Activated naive CD4-positive, alpha-beta T cell treated with anti-CD3 and anti-CD28 coated beads, Interleukin-2, amount 50 U/mL, for 24 hours (primary cell): ENCODE measurements at regions not wholly inside any gene's neighbourhood (a gene's known extent, or its start where the extent isn't known, plus 50 kb on each side); places are given as distances from the start of the nearest gene placed in this dataset.

Experiments used
- H3K27ac Mint-ChIP-seq: one replicate; pipeline ENCODE4 v1.8.0; 2021; ENCODE audit warnings: mild to moderate bottlenecking, mixed read lengths
- H3K27me3 Mint-ChIP-seq: one replicate; pipeline ENCODE4 v1.8.0; 2021; ENCODE audit warnings: mixed read lengths
- H3K36me3 Mint-ChIP-seq: one replicate; pipeline ENCODE4 v1.8.0; 2021; ENCODE audit warnings: mixed read lengths
- H3K4me1 Mint-ChIP-seq: one replicate; pipeline ENCODE4 v1.8.0; 2021; ENCODE audit warnings: mixed read lengths
- H3K4me3 Mint-ChIP-seq: one replicate; pipeline ENCODE4 v1.8.0; 2021; ENCODE audit warnings: mild to moderate bottlenecking, mixed read lengths
- H3K9me3 Mint-ChIP-seq: one replicate; pipeline ENCODE4 v1.8.0; 2021; ENCODE audit warnings: mixed read lengths

GRCh38 chr2:41698678-41699422, 349.0 kb upstream of the PKDCC start:
- no peaks in the 10 kb centered on the region for H3K9me3 Mint-ChIP-seq
- H3K27ac Mint-ChIP-seq: no peak overlapping the region
- H3K36me3 Mint-ChIP-seq: no peaks in the 10 kb centered on the region
- no peaks in the 10 kb centered on the region for H3K4me1 Mint-ChIP-seq
- no peak overlapping the region for H3K4me3 Mint-ChIP-seq
- peaks cover 12% of the 10 kb centered on the region for H3K27me3 Mint-ChIP-seq

- Mint-ChIP-seq H3K27me3 (peaks cover 10% of the 10 kb centered on the region), H3K36me3 (no peaks in the 10 kb centered on the region), H3K4me1 (no peaks in the 10 kb centered on the region), H3K9me3 (no peaks in the 10 kb centered on the region), H3K4me3 (no peak overlapping the region), H3K27ac (no peak overlapping the region)
Measured at GRCh38 chr2:41701231-41701630, 346.6 kb upstream of the PKDCC start.

DNA sequence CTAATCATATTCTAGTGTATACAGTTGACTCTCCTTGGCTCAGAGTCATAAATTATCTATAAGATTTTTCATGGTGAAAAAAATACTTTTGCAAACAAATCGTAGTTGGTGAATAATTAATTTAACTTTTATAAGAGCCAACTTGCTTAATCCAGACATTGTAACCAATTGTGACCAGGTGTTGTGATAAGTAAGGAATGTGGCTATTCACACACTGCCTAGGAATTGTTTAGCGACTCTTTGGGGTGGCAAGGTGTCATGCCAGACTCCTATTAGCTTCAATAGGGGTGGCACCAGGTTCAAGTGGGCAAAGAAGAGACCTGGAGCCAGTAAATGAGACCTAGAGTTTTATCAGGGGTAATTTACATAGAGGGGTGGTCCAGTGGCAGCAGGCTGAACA, 344.7 kb upstream of the PKDCC start:
- Mint-ChIP-seq H3K4me3 (no peak overlapping the region), H3K9me3 (no peaks in the 10 kb centered on the region), H3K27me3 (peaks cover 2% of the 10 kb centered on the region), H3K27ac (no peak overlapping the region), H3K36me3 (no peaks in the 10 kb centered on the region), H3K4me1 (no peaks in the 10 kb centered on the region)

DNA sequence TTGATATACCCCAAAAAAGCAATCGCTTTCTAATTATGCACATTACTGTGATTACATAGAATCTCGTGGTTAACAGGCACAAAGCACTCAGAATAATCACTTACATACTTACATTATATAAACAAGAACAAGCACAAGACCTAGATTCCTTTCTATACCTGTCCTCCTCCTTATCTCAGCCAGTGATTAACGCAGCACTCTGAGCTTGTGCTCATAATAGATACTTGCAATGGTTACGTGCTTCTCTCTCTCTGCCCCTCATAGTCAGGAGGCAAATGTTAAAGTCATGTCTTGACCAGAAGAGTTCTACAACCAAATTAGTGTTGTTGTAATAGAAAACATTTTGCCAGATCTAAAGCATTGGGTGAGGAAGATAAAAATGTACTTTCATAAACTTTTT, 342.2 kb upstream of the PKDCC start:
- Mint-ChIP-seq H3K27me3 (peaks cover 2% of the 10 kb centered on the region), H3K27ac (no peak overlapping the region), H3K9me3 (no peaks in the 10 kb centered on the region), H3K4me1 (peaks cover 3% of the 10 kb centered on the region), H3K4me3 (no peak overlapping the region), H3K36me3 (no peaks in the 10 kb centered on the region)

GRCh38 chr2:41706286-41706685, 341.5 kb upstream of the PKDCC start:
- Mint-ChIP-seq H3K4me1 (peaks cover 3% of the 10 kb centered on the region), H3K27ac (no peak overlapping the region)

DNA sequence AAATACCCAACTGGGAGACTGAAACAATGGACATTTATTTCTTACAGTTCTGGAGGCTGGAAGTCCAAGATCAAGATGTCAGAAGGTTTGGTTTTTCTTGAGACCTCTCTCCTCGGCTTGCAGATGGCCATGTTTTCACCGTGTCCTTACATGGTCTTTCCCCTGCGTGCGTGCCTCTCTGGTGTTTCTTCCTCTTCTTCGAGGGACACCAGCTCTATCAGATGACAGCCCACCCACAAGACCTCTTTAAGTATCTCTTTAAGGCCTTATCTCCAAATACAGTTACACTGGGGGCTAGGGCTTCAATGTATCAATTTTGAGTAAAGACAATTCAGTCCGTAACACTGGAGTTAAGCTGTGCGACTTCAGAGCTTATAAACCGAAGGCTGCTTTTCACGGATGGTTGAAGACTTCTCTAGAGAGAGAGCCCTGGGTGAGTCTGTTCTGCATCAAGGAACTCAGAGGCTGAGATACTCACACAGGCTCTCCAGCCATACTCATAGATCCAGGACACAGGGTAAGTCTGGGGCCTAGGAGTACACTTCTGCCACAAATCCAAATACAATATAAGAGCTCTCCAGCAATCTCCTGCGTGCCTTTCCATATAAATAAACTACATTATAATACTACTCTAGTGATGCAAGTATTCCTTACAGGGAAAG, 339.9 kb upstream of the PKDCC start:
- H3K27me3 Mint-ChIP-seq: peaks cover 2% of the 10 kb centered on the region
- peaks cover 3% of the 10 kb centered on the region for H3K4me1 Mint-ChIP-seq
- no peaks in the 10 kb centered on the region for H3K36me3 Mint-ChIP-seq
- no peak overlapping the region for H3K27ac Mint-ChIP-seq
- no peak overlapping the region for H3K4me3 Mint-ChIP-seq
- H3K9me3 Mint-ChIP-seq: no peaks in the 10 kb centered on the region

More at GRCh38 chr2:41706286-41706685, 341.5 kb upstream of the PKDCC start:
- Mint-ChIP-seq H3K9me3 (no peaks in the 10 kb centered on the region), H3K36me3 (no peaks in the 10 kb centered on the region), H3K27me3 (peaks cover 2% of the 10 kb centered on the region), H3K4me3 (no peak overlapping the region)

DNA sequence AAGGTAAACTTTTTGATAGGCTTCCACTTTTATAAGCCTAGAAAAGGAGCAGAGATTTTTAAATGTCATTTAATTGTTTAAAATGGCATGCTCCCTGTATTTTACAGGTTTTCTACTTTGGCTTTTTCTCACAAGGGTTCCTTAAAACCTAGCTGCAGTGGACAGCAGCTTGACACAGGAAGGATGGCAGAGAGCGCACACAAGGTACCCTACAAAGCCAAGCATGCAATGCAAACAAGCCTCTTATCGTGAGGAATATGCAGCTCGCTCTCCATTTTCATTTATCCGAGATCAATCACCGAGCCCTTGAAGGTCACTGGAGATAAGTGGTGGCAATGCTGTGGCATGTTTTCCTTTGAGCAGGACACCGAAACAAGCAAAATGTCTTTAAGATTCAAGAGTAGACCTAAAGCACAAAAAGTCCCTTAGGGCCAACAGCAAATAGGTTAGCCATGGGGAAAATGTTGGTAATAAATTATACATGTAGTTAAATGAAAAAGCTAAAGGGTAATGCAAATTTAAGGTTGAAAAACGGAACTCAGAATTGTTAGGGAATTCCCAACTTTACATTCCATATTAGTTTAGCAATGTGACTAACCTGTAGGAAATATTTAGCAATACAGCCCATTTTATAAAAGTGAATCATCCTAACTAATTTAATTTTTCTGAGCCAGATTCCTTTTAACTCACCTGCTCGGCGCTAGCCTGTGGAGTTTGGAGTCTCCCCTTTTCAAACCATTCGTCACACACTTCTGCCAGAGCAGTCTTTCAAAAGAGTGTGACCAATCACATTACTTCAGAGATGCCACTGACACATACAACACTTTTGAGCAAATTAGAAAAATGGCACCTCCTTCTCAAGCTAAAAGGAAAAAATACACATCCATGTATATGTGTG, 337.9 kb upstream of the PKDCC start:
- no peaks in the 10 kb centered on the region for H3K36me3 Mint-ChIP-seq
- no peak overlapping the region for H3K4me3 Mint-ChIP-seq
- H3K9me3 Mint-ChIP-seq: no peaks in the 10 kb centered on the region
- H3K27ac Mint-ChIP-seq: no peak overlapping the region
- H3K27me3 Mint-ChIP-seq: peaks cover 2% of the 10 kb centered on the region
- peaks cover 3% of the 10 kb centered on the region for H3K4me1 Mint-ChIP-seq

DNA sequence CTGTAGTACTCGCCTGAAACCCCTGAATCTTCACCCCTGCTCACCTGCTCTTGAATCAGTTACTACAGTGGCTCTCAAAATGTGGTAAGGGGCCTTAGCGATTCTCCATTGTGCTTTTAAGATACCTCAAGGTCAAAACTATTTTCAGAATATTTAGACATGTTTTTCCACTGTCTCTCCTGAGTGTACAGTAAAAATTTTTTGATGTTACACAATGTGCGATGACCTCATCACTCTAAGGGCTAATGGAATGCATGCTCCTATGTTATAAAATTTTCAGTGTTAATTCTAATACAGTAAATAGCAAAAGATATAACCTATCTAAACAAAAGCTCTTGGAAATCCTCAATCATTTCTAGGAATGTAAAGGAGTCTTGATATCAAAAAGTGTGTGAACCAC, 336.9 kb upstream of the PKDCC start:
- no peaks in the 10 kb centered on the region for H3K36me3 Mint-ChIP-seq
- no peaks in the 10 kb centered on the region for H3K9me3 Mint-ChIP-seq
- no peak overlapping the region for H3K4me3 Mint-ChIP-seq
- no peak overlapping the region for H3K27ac Mint-ChIP-seq
- H3K27me3 Mint-ChIP-seq: peaks cover 2% of the 10 kb centered on the region
- peaks cover 7% of the 10 kb centered on the region for H3K4me1 Mint-ChIP-seq

DNA sequence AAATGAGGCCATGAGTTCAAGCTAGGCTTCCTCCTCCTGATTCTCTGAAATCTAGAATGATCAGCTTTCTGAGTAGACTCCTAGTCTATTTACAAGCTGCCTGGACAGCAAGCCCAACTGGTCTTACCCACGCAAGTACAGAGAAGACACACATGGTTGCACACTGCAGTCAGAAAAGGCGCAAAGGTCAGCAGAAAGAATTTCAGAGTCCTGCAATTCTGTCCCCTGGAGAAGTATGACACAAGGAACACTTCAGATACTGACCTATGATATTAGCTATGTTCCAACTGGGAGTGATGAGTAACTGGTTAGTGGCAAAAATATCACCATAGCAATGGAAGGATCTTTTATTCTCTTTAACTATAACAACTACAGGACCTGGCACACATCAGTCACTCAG, 336.1 kb upstream of the PKDCC start:
- Mint-ChIP-seq H3K36me3 (no peaks in the 10 kb centered on the region), H3K4me3 (no peak overlapping the region), H3K27me3 (no peaks in the 10 kb centered on the region), H3K27ac (no peak overlapping the region), H3K9me3 (no peaks in the 10 kb centered on the region), H3K4me1 (peaks cover 8% of the 10 kb centered on the region)

- Mint-ChIP-seq H3K27me3 (no peaks in the 10 kb centered on the region), H3K4me3 (no peak overlapping the region), H3K27ac (no peak overlapping the region), H3K4me1 (peaks cover 5% of the 10 kb centered on the region), H3K9me3 (no peaks in the 10 kb centered on the region), H3K36me3 (no peaks in the 10 kb centered on the region)
Measured at GRCh38 chr2:41716497-41716896, 331.3 kb upstream of the PKDCC start.

- H3K27me3 Mint-ChIP-seq: no peaks in the 10 kb centered on the region
- H3K27ac Mint-ChIP-seq: no peak overlapping the region
- peaks cover 5% of the 10 kb centered on the region for H3K4me1 Mint-ChIP-seq
- H3K36me3 Mint-ChIP-seq: no peaks in the 10 kb centered on the region
- H3K4me3 Mint-ChIP-seq: no peak overlapping the region
- H3K9me3 Mint-ChIP-seq: no peaks in the 10 kb centered on the region
Measured at GRCh38 chr2:41717839-41718238, 330.0 kb upstream of the PKDCC start.

DNA sequence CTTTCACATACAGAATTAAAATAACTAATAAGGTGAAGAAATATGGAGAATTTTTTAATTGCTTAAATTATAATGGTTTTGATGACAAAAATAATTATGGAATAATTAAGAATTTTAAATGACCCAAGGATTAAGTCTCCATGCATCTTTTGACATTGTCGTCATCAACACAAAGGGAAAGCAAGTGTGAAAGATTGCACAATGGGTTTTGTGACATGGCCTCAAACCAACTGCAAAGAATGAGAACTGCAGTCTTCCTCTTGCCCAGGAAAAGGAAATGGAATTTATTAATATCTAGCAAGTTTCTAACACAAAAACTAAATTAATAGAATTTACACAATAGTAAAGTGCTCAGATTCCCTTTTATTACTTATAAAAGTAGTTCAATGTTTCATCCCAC, 329.1 kb upstream of the PKDCC start:
- Mint-ChIP-seq H3K9me3 (no peaks in the 10 kb centered on the region), H3K4me1 (peaks cover 5% of the 10 kb centered on the region), H3K27me3 (no peaks in the 10 kb centered on the region), H3K4me3 (no peak overlapping the region), H3K27ac (no peak overlapping the region), H3K36me3 (no peaks in the 10 kb centered on the region)

DNA sequence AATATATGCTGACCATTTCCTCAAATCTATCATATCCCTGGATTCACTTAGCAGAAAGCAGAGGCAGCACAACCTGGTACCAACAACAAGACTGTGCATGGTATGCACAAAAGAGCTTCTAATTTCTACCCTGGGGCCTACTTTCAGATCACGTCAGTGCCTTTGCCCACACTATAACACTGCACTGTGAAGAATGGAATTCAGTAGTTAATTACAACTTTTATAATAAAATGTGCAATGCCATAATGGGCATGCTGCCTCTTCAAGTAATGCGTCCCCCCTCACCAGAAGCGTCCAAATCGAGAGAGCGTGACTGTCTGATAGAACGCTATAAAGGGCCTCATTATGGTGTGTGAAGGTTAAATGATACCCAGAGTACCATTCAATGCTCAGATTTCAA, 328.1 kb upstream of the PKDCC start:
- Mint-ChIP-seq H3K27ac (no peak overlapping the region), H3K36me3 (no peaks in the 10 kb centered on the region), H3K9me3 (no peaks in the 10 kb centered on the region), H3K4me1 (peaks cover 5% of the 10 kb centered on the region), H3K27me3 (no peaks in the 10 kb centered on the region), H3K4me3 (no peak overlapping the region)

DNA sequence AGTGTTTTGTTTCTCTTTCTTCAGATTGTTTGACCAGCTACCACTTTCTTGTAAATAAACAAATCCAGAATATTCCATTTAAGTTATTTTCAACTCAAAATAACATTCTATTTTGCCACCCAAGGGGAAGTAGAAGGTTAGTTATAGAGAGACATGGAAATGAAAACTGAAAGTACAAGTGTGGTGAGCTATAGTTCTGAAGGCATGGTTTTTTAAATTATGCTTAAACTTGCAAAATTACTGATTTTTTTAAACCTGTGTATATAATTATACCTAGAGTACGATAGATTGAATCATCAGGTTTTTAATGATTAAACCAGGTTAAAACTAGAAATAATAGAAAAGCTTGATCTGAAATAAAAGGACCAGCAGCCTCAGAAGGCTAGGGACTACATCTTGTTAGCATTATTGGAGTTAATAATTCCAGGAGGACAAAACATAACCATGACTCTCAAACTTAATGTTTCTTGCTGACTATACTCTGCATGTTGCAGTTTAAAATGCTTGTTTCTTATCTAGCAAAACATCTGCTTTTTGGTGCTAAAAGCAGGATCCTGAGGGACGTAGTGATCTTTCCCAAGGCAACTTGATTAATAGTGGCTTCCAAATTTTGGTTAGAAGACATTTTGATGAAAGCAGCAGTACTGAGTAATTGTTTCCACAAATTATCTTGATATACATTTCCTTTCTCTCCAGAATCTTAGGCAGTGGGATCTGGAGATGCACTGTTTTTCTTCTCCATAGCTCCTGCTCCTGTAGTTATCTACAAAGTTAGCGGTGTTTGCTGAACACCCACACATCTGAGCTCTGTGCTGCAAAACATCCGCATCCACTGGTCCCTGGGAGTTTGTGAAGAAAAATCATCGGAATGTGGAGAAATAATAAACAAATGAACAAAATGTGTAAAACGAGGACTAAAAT, 327.2 kb upstream of the PKDCC start:
- no peaks in the 10 kb centered on the region for H3K9me3 Mint-ChIP-seq
- H3K4me1 Mint-ChIP-seq: peaks cover 4% of the 10 kb centered on the region
- no peaks in the 10 kb centered on the region for H3K27me3 Mint-ChIP-seq
- H3K36me3 Mint-ChIP-seq: no peaks in the 10 kb centered on the region
- H3K27ac Mint-ChIP-seq: no peak overlapping the region
- H3K4me3 Mint-ChIP-seq: no peak overlapping the region
